ENCODE measurements at regions not wholly inside any gene's neighbourhood (a gene's known extent, or its start where the extent isn't known, plus 50 kb on each side); places are given as distances from the start of the nearest gene placed in this dataset.

- DNase-seq (ENCODE audit: low read depth in 2 of 2), result no peak
Observed at GRCh38 chr21:36628761-36629460, 70.0 kb upstream of the SIM2 start.

- peak; percentile 15 to 20 for DNase-seq (ENCODE audit: low read depth in 2 of 2)
Observed at GRCh38 chr21:36630485-36631206, 68.3 kb upstream of the SIM2 start.

- DNase-seq (ENCODE audit: low read depth in 2 of 2), result no peak
Observed at GRCh38 chr21:36636016-36636415, 62.9 kb upstream of the SIM2 start.

GRCh38 chr21:36636439-36636838, 62.5 kb upstream of the SIM2 start:
- no peak for DNase-seq (ENCODE audit: low read depth in 2 of 2)

GRCh38 chr21:36639769-36640168, 59.1 kb upstream of the SIM2 start:
- no peak for DNase-seq (ENCODE audit: low read depth in 2 of 2)

- DNase-seq (ENCODE audit: low read depth in 2 of 2), result no peak
Observed at GRCh38 chr21:36640174-36640720, 58.7 kb upstream of the SIM2 start.

GRCh38 chr21:36640721-36641244, 58.1 kb upstream of the SIM2 start:
- DNase-seq (ENCODE audit: low read depth in 2 of 2), result no peak

GRCh38 chr21:36641346-36641745, 57.6 kb upstream of the SIM2 start:
- DNase-seq (ENCODE audit: low read depth in 2 of 2), result no peak

GRCh38 chr21:36641886-36642285, 57.0 kb upstream of the SIM2 start:
- no peak for DNase-seq (ENCODE audit: low read depth in 2 of 2)

- no peak for DNase-seq (ENCODE audit: low read depth in 2 of 2)
Observed at GRCh38 chr21:36642777-36643176, 56.1 kb upstream of the SIM2 start.

- no peak for DNase-seq (ENCODE audit: low read depth in 2 of 2)
Observed at GRCh38 chr21:36643374-36644250, 55.3 kb upstream of the SIM2 start.

GRCh38 chr21:36646011-36646410, 52.9 kb upstream of the SIM2 start:
- no peak for DNase-seq (ENCODE audit: low read depth in 2 of 2)

GRCh38 chr21:36646645-36647044, 52.3 kb upstream of the SIM2 start:
- DNase-seq (ENCODE audit: low read depth in 2 of 2), result no peak

GRCh38 chr21:36647279-36648093, 51.4 kb upstream of the SIM2 start:
- no peak for DNase-seq (ENCODE audit: low read depth in 2 of 2)

Measured in stimulated activated CD8-positive, alpha-beta memory T cell treated with anti-CD3 and anti-CD28 coated beads, Interleukin-7, amount 100 ng/mL, for 4 hours (primary cell).